Testis (tissue), 2 donors: ENCODE measurements at regions not wholly inside any gene's neighbourhood (a gene's known extent, or its start where the extent isn't known, plus 50 kb on each side); places are given as distances from the start of the nearest gene placed in this dataset.
"Not testable (repeated sequence)": the region's sequence is repeated elsewhere in the genome, so short reads cannot be mapped to it uniquely, and the experiment has no call there.

ENCODE experiments used
- CTCF ChIP-seq, 3 experiments: fragments of 450-650 bp in 2 of 3; fragments of 200-600 bp in 1 of 3; sonication (generic) in 1 of 3; IDR thresholded peaks; one replicate each; pipeline ENCODE4 v1.5.1; 2016 to 2019; ENCODE audit warnings: antibody characterized with exemption in 3 of 3, mild to moderate bottlenecking in 2 of 3, moderate library complexity in 1 of 3
- POLR2A ChIP-seq: fragments of 450-650 bp; IDR thresholded peaks from one replicate; pipeline ENCODE4 v1.6.1; 2017; ENCODE audit warnings: antibody characterized with exemption, mild to moderate bottlenecking, moderate library complexity

DNA sequence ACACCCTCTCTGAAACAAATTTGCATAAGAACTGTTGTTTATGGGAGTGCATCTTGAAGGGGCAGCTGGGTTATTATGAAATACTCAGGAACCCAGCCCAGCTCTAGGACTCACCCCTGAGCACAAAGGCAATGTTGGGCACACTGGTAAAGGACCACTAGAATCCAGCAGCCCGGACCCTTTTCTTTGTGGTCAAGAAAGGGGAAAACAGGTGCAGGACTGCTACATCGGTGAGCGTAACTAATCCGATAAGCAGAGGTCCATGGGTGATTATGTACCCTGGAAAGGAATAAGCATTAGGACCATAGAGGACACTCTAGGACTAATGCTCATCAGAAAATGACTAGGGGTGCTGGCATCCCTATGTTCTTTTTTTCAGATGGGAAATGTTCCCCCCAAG is 185.0 kb upstream of the GPC6 start:
- not testable (repeated sequence) for TF ChIP-seq CTCF (IDR thresholded peaks at IDR 0.05); POLR2A
